ENCODE measurements at regions not wholly inside any gene's neighbourhood (a gene's known extent, or its start where the extent isn't known, plus 50 kb on each side); places are given as distances from the start of the nearest gene placed in this dataset.
A peak's percentile ranks its signal among the peaks of the same experiment; 100 is the strongest.

GRCh38 chr2:67065046-67065445 lies 332.1 kb upstream of the ETAA1 start:
- H3K4me3 ChIP-seq (ENCODE audit: low read length) = no peak overlapping the region
- TF ChIP-seq, protein P1, sequence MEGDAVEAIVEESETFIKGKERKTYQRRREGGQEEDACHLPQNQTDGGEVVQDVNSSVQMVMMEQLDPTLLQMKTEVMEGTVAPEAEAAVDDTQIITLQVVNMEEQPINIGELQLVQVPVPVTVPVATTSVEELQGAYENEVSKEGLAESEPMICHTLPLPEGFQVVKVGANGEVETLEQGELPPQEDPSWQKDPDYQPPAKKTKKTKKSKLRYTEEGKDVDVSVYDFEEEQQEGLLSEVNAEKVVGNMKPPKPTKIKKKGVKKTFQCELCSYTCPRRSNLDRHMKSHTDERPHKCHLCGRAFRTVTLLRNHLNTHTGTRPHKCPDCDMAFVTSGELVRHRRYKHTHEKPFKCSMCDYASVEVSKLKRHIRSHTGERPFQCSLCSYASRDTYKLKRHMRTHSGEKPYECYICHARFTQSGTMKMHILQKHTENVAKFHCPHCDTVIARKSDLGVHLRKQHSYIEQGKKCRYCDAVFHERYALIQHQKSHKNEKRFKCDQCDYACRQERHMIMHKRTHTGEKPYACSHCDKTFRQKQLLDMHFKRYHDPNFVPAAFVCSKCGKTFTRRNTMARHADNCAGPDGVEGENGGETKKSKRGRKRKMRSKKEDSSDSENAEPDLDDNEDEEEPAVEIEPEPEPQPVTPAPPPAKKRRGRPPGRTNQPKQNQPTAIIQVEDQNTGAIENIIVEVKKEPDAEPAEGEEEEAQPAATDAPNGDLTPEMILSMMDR (conservative IDR thresholded peaks at IDR 0.05; ENCODE audit: low read length) = no peak
- DNase-seq (ENCODE audit: low read depth) = no peak

DNA sequence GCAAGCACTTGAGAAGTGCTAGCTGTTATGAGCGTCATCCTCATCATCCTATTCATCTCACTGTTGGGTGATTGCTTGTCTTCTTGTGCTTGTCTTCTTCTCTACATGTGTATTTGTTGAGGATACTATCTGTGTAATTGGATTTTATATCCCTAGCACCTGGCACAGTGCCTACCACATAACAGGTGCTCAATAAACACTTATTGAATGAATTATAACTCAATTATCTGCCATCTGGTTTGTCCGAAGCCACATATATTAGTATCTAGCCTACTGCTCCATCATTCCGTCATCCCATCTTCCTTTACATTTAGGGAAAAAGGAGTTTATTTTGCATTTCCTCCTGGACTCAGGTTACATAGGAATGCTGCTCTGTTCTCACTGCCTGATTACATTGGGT lies 330.4 kb upstream of the ETAA1 start:
- TF ChIP-seq, protein P1 (conservative IDR thresholded peaks at IDR 0.05; ENCODE audit: low read length) = no peak
- H3K4me3 ChIP-seq (ENCODE audit: low read length) = no peak overlapping the region

DNA sequence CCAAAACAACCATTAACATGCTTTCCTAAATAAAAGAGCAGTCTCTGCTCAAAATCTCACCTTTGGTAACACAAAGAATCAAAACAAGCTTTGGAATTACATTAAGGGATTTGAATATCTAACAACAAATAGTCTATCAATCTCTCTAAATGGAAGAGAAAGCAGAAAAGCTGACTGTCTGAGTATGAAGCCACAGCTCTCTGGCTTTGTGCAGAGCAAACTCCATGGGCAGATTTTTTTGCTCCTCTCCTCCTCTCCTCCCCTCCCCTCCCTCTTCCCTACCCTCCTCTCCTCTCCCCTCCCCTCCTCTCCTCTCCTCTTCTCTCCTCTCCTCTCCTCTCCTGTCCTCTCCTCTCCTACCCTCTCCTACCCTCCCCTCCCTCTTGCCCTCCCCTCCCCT lies 329.5 kb upstream of the ETAA1 start:
- H3K4me3 ChIP-seq (ENCODE audit: low read length) = no peak overlapping the region
- no peak for DNase-seq (ENCODE audit: low read depth)
- TF ChIP-seq, protein P1 (conservative IDR thresholded peaks at IDR 0.05; ENCODE audit: low read length) = no peak

More for the DNA sequence above, 330.4 kb upstream of the ETAA1 start:
- DNase-seq (ENCODE audit: low read depth) = no peak

GRCh38 chr2:67070826-67071225 lies 326.3 kb upstream of the ETAA1 start:
- DNase-seq (ENCODE audit: low read depth) = peak; percentile 17
- TF ChIP-seq, protein P1 (conservative IDR thresholded peaks at IDR 0.05; ENCODE audit: low read length) = no peak
- no peak overlapping the region for H3K4me3 ChIP-seq (ENCODE audit: low read length)

GRCh38 chr2:67075056-67075455 lies 322.1 kb upstream of the ETAA1 start:
- TF ChIP-seq, protein P1 (conservative IDR thresholded peaks at IDR 0.05; ENCODE audit: low read length) = no peak
- no peak for DNase-seq (ENCODE audit: low read depth)

GRCh38 chr2:67075530-67076238 lies 321.4 kb upstream of the ETAA1 start:
- TF ChIP-seq, protein P1 (conservative IDR thresholded peaks at IDR 0.05; ENCODE audit: low read length) = no peak
- H3K4me3 ChIP-seq (ENCODE audit: low read length) = no peak overlapping the region
- no peak for DNase-seq (ENCODE audit: low read depth)

More at GRCh38 chr2:67075056-67075455, 322.1 kb upstream of the ETAA1 start:
- no peak overlapping the region for H3K4me3 ChIP-seq (ENCODE audit: low read length)

- no peak overlapping the region for H3K4me3 ChIP-seq (ENCODE audit: low read length)
- no peak for DNase-seq (ENCODE audit: low read depth)
- TF ChIP-seq, protein P1 (conservative IDR thresholded peaks at IDR 0.05; ENCODE audit: low read length) = no peak
These were observed 320.9 kb upstream of the ETAA1 start for GRCh38 chr2:67076239-67076624.

Measured in AG10803 (cell line).